HG02885 (cell line): ENCODE measurements at regions not wholly inside any gene's neighbourhood (a gene's known extent, or its start where the extent isn't known, plus 50 kb on each side); places are given as distances from the start of the nearest gene placed in this dataset.
"Not testable (repeated sequence)": the region's sequence is repeated elsewhere in the genome, so short reads cannot be mapped to it uniquely, and the experiment has no call there.

ENCODE experiments used
- ATAC-seq: cut with Tn5 transposase; IDR thresholded peaks from one replicate; pipeline ENCODE4 v1.9.1; 2021; ENCODE audit warnings: mild to moderate bottlenecking; ENCODE audit not compliant: unreplicated experiment, poor library complexity

- ATAC-seq: no peak
These were observed 767.9 kb upstream of the SLITRK6 start for GRCh38 chr13:86567119-86567518.

GRCh38 chr13:86569119-86569518 is 769.9 kb upstream of the SLITRK6 start:
- ATAC-seq: no peak

GRCh38 chr13:86569974-86570373 is 770.8 kb upstream of the SLITRK6 start:
- no peak for ATAC-seq

GRCh38 chr13:86572115-86572514 is 772.9 kb upstream of the SLITRK6 start:
- ATAC-seq: no peak

- no peak for ATAC-seq
These were observed 780.4 kb upstream of the SLITRK6 start for GRCh38 chr13:86579662-86580061.

GRCh38 chr13:86581706-86582105 is 782.5 kb upstream of the SLITRK6 start:
- ATAC-seq: no peak

- ATAC-seq: no peak
These were observed 785.1 kb upstream of the SLITRK6 start for GRCh38 chr13:86584301-86584700.

- no peak for ATAC-seq
These were observed 786.6 kb upstream of the SLITRK6 start for GRCh38 chr13:86585835-86586234.

- no peak for ATAC-seq
These were observed 792.6 kb upstream of the SLITRK6 start for GRCh38 chr13:86591862-86592261.

- ATAC-seq: no peak
These were observed 802.1 kb upstream of the SLITRK6 start for GRCh38 chr13:86601351-86601750.

- no peak for ATAC-seq
These were observed 807.0 kb upstream of the SLITRK6 start for GRCh38 chr13:86606264-86606663.

GRCh38 chr13:86608701-86609100 is 809.5 kb upstream of the SLITRK6 start:
- ATAC-seq: no peak

- no peak for ATAC-seq
These were observed 834.1 kb upstream of the SLITRK6 start for GRCh38 chr13:86633346-86633745.

- ATAC-seq: not testable (repeated sequence)
These were observed 852.0 kb upstream of the SLITRK6 start for GRCh38 chr13:86651171-86651570.

GRCh38 chr13:86653009-86653408 is 853.8 kb upstream of the SLITRK6 start:
- ATAC-seq: no peak

GRCh38 chr13:86655561-86655960 is 856.3 kb upstream of the SLITRK6 start:
- no peak for ATAC-seq

- ATAC-seq: no peak
These were observed 860.9 kb upstream of the SLITRK6 start for GRCh38 chr13:86660090-86660489.

- no peak for ATAC-seq
These were observed 866.6 kb upstream of the SLITRK6 start for GRCh38 chr13:86665842-86666241.

GRCh38 chr13:86673931-86674431 is 874.8 kb upstream of the SLITRK6 start:
- no peak for ATAC-seq

GRCh38 chr13:86681223-86681622 is 882.0 kb upstream of the SLITRK6 start:
- no peak for ATAC-seq

- no peak for ATAC-seq
These were observed 885.2 kb upstream of the SLITRK6 start for GRCh38 chr13:86684402-86684801.

GRCh38 chr13:86689911-86690310 is 890.7 kb upstream of the SLITRK6 start:
- no peak for ATAC-seq

- ATAC-seq: no peak
These were observed 893.1 kb upstream of the SLITRK6 start for GRCh38 chr13:86692291-86692690.
